ENCODE measurements at regions not wholly inside any gene's neighbourhood (a gene's known extent, or its start where the extent isn't known, plus 50 kb on each side); places are given as distances from the start of the nearest gene placed in this dataset.

GRCh38 chrX:7223271-7223670 lies 75.3 kb upstream of the PUDP start:
- no peak for DNase-seq (ENCODE audit: low read depth, low spot score)

- no peak for DNase-seq (ENCODE audit: low read depth, low spot score)
Measured at GRCh38 chrX:7220121-7220520, 72.2 kb upstream of the PUDP start.

- no peak for DNase-seq (ENCODE audit: low read depth, low spot score)
Measured at GRCh38 chrX:7219153-7219705, 71.3 kb upstream of the PUDP start.

GRCh38 chrX:7218321-7219152 lies 70.6 kb upstream of the PUDP start:
- DNase-seq (ENCODE audit: low read depth, low spot score): no peak

GRCh38 chrX:7216981-7217587 lies 69.1 kb upstream of the PUDP start:
- no peak for DNase-seq (ENCODE audit: low read depth, low spot score)

- no peak for DNase-seq (ENCODE audit: low read depth, low spot score)
Measured at GRCh38 chrX:7215842-7216241, 67.9 kb upstream of the PUDP start.

GRCh38 chrX:7214251-7214650 lies 66.3 kb upstream of the PUDP start:
- no peak for DNase-seq (ENCODE audit: low read depth, low spot score)

- DNase-seq (ENCODE audit: low read depth, low spot score): no peak
Measured at GRCh38 chrX:7205037-7205577, 57.2 kb upstream of the PUDP start.

GRCh38 chrX:7204619-7205018 lies 56.7 kb upstream of the PUDP start:
- DNase-seq (ENCODE audit: low read depth, low spot score): no peak

- DNase-seq (ENCODE audit: low read depth, low spot score): no peak
Measured at GRCh38 chrX:7202206-7202605, 54.3 kb upstream of the PUDP start.

GRCh38 chrX:7201496-7201895 lies 53.5 kb upstream of the PUDP start:
- DNase-seq (ENCODE audit: low read depth, low spot score): no peak

GRCh38 chrX:7198499-7198898 lies 50.5 kb upstream of the PUDP start:
- no peak for DNase-seq (ENCODE audit: low read depth, low spot score)
